ENCODE measurements at regions not wholly inside any gene's neighbourhood (a gene's known extent, or its start where the extent isn't known, plus 50 kb on each side); places are given as distances from the start of the nearest gene placed in this dataset.

GRCh38 chrX:97843200-97843811 is 959.6 kb downstream of the RPA4 start:
- Histone ChIP-seq H3K9ac (ENCODE audit: control insufficient read depth, extremely low read depth, insufficient read depth, low read length) (no peak overlapping the region), H4K20me1 (ENCODE audit: control insufficient read depth, extremely low read depth, insufficient read depth, low read length) (no peaks in the 10 kb centered on the region), H2AFZ (ENCODE audit: control insufficient read depth, low read length) (no peak overlapping the region), H3K36me3 (ENCODE audit: control insufficient read depth in 2 of 2, extremely low read depth in 1 of 2, insufficient read depth in 2 of 2, low read length in 2 of 2) (no peaks in the 10 kb centered on the region), H3K4me1 (ENCODE audit: control insufficient read depth, extremely low read depth, insufficient read depth, low read length) (no peaks in the 10 kb centered on the region), H3K27me3 (ENCODE audit: control insufficient read depth, extremely low read depth, insufficient read depth, low read length) (no peaks in the 10 kb centered on the region), H3K79me2 (ENCODE audit: control insufficient read depth, insufficient read depth, low read length) (no peaks in the 10 kb centered on the region), H3K27ac (ENCODE audit: control insufficient read depth, insufficient read depth, low read length) (no peak overlapping the region), H3K4me2 (ENCODE audit: control insufficient read depth, extremely low read depth, insufficient read depth, low read depth, low read length) (no peak overlapping the region), H3K9me1 (ENCODE audit: control insufficient read depth, extremely low read depth, insufficient read depth, low read length) (no peaks in the 10 kb centered on the region), H3K9me3 (ENCODE audit: control insufficient read depth, low read depth, low read length) (peaks cover 2% of the 10 kb centered on the region), H3K4me3 (ENCODE audit: control insufficient read depth in 2 of 3, extremely low read depth in 1 of 3, insufficient read depth in 2 of 3, low read depth in 1 of 3, low read length in 3 of 3) (no peak overlapping the region)
- dilution Hi-C loops (cut with MboI; ENCODE audit: extremely low pct_ligation_motif_present, low sequenced_read_pairs) = no loop called here
- no peak for DNase-seq (ENCODE audit: low read depth, low spot score)
- no peak for TF ChIP-seq EZH2 (IDR thresholded peaks at IDR 0.05; ENCODE audit: low read length)
- TF ChIP-seq, protein P1, sequence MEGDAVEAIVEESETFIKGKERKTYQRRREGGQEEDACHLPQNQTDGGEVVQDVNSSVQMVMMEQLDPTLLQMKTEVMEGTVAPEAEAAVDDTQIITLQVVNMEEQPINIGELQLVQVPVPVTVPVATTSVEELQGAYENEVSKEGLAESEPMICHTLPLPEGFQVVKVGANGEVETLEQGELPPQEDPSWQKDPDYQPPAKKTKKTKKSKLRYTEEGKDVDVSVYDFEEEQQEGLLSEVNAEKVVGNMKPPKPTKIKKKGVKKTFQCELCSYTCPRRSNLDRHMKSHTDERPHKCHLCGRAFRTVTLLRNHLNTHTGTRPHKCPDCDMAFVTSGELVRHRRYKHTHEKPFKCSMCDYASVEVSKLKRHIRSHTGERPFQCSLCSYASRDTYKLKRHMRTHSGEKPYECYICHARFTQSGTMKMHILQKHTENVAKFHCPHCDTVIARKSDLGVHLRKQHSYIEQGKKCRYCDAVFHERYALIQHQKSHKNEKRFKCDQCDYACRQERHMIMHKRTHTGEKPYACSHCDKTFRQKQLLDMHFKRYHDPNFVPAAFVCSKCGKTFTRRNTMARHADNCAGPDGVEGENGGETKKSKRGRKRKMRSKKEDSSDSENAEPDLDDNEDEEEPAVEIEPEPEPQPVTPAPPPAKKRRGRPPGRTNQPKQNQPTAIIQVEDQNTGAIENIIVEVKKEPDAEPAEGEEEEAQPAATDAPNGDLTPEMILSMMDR (optimal IDR thresholded peaks at IDR 0.05 in 1 of 3, IDR thresholded peaks at IDR 0.05 in 1 of 3, conservative IDR thresholded peaks at IDR 0.05 in 1 of 3; ENCODE audit: extremely low read depth in 1 of 3, insufficient read depth in 2 of 3, low read length in 3 of 3) = no peak
- no peak for FAIRE-seq

DNA sequence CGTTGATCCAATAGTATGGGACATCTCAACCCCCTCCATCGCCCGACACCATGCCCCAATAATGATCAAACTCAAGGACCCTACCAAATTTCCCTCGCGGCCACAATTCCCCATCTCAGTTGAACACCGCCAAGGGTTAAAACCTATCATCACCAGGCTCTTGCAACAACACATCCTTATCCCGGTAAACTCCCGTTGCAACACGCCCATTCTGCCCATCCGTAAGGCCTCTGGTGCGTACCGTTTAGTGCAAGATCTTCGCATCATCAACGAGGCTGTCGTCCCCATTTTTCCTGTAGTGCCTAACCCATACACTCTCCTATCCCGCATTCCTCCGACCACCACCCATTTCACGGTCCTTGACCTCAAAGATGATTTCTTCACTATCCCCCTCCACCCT is 960.5 kb downstream of the RPA4 start:
- FAIRE-seq (no peak), DNase-seq (ENCODE audit: low read depth, low spot score) (no peak)
- H3K36me3 ChIP-seq (ENCODE audit: control insufficient read depth in 2 of 2, extremely low read depth in 1 of 2, insufficient read depth in 2 of 2, low read length in 2 of 2) = no peaks in the 10 kb centered on the region
- no peak overlapping the region for H3K27ac ChIP-seq (ENCODE audit: control insufficient read depth, insufficient read depth, low read length)
- no peaks in the 10 kb centered on the region for H3K4me1 ChIP-seq (ENCODE audit: control insufficient read depth, extremely low read depth, insufficient read depth, low read length)
- no peak overlapping the region for H3K9ac ChIP-seq (ENCODE audit: control insufficient read depth, extremely low read depth, insufficient read depth, low read length)
- H3K9me3 ChIP-seq (ENCODE audit: control insufficient read depth, low read depth, low read length) = peaks cover 2% of the 10 kb centered on the region
- H4K20me1 ChIP-seq (ENCODE audit: control insufficient read depth, extremely low read depth, insufficient read depth, low read length) = no peaks in the 10 kb centered on the region
- dilution Hi-C loops (cut with MboI; ENCODE audit: extremely low pct_ligation_motif_present, low sequenced_read_pairs) = no loop called here
- H3K9me1 ChIP-seq (ENCODE audit: control insufficient read depth, extremely low read depth, insufficient read depth, low read length) = no peaks in the 10 kb centered on the region
- no peak for TF ChIP-seq EZH2 (IDR thresholded peaks at IDR 0.05; ENCODE audit: low read length)
- TF ChIP-seq, protein P1 (optimal IDR thresholded peaks at IDR 0.05 in 1 of 3, IDR thresholded peaks at IDR 0.05 in 1 of 3, conservative IDR thresholded peaks at IDR 0.05 in 1 of 3; ENCODE audit: extremely low read depth in 1 of 3, insufficient read depth in 2 of 3, low read length in 3 of 3) = no peak
- no peaks in the 10 kb centered on the region for H3K79me2 ChIP-seq (ENCODE audit: control insufficient read depth, insufficient read depth, low read length)
- H3K27me3 ChIP-seq (ENCODE audit: control insufficient read depth, extremely low read depth, insufficient read depth, low read length) = no peaks in the 10 kb centered on the region
- no peak overlapping the region for H2AFZ ChIP-seq (ENCODE audit: control insufficient read depth, low read length)
- no peak overlapping the region for H3K4me2 ChIP-seq (ENCODE audit: control insufficient read depth, extremely low read depth, insufficient read depth, low read depth, low read length)
- no peak overlapping the region for H3K4me3 ChIP-seq (ENCODE audit: control insufficient read depth in 2 of 3, extremely low read depth in 1 of 3, insufficient read depth in 2 of 3, low read depth in 1 of 3, low read length in 3 of 3)

Measured in keratinocyte (primary cell).